ENCODE measurements at regions not wholly inside any gene's neighbourhood (a gene's known extent, or its start where the extent isn't known, plus 50 kb on each side); places are given as distances from the start of the nearest gene placed in this dataset.
A peak's percentile ranks its signal among the peaks of the same experiment; 100 is the strongest.

GRCh38 chr2:138439733-138440132, 61.8 kb upstream of the SPOPL start:
- no peaks in the 10 kb centered on the region for H3K4me1 Mint-ChIP-seq
- no peak for DNase-seq
- no peaks in the 10 kb centered on the region for H3K27me3 Mint-ChIP-seq (ENCODE audit: low read depth, poor library complexity)
- no peaks in the 10 kb centered on the region for H3K36me3 Mint-ChIP-seq (ENCODE audit: low read depth)
- no peak for TF ChIP-seq CTCF (IDR thresholded peaks at IDR 0.05)
- no peak overlapping the region for H3K4me3 Mint-ChIP-seq
- H3K9me3 Mint-ChIP-seq: no peaks in the 10 kb centered on the region
- H3K27ac Mint-ChIP-seq: no peak overlapping the region

GRCh38 chr2:138440759-138441158, 60.8 kb upstream of the SPOPL start:
- peak overlapping the region; percentile 5 for H3K27ac Mint-ChIP-seq

GRCh38 chr2:138441916-138442315, 59.7 kb upstream of the SPOPL start:
- H3K4me3 Mint-ChIP-seq: no peak overlapping the region
- H3K9me3 Mint-ChIP-seq: no peaks in the 10 kb centered on the region
- H3K27me3 Mint-ChIP-seq (ENCODE audit: low read depth, poor library complexity): no peaks in the 10 kb centered on the region
- TF ChIP-seq CTCF (IDR thresholded peaks at IDR 0.05): no peak
- H3K36me3 Mint-ChIP-seq (ENCODE audit: low read depth): no peaks in the 10 kb centered on the region
- peaks cover 13% of the 10 kb centered on the region for H3K4me1 Mint-ChIP-seq
- no peak overlapping the region for H3K27ac Mint-ChIP-seq
- DNase-seq: no peak

More at GRCh38 chr2:138440759-138441158, 60.8 kb upstream of the SPOPL start:
- H3K27me3 Mint-ChIP-seq (ENCODE audit: low read depth, poor library complexity): no peaks in the 10 kb centered on the region
- no peaks in the 10 kb centered on the region for H3K36me3 Mint-ChIP-seq (ENCODE audit: low read depth)
- TF ChIP-seq CTCF (IDR thresholded peaks at IDR 0.05): no peak
- H3K9me3 Mint-ChIP-seq: no peaks in the 10 kb centered on the region
- no peak overlapping the region for H3K4me3 Mint-ChIP-seq
- no peak for DNase-seq
- peaks cover 2% of the 10 kb centered on the region for H3K4me1 Mint-ChIP-seq

GRCh38 chr2:138444411-138444810, 57.2 kb upstream of the SPOPL start:
- Mint-ChIP-seq H3K27ac (no peak overlapping the region), H3K4me1 (peaks cover 15% of the 10 kb centered on the region), H3K27me3 (ENCODE audit: low read depth, poor library complexity) (no peaks in the 10 kb centered on the region), H3K9me3 (no peaks in the 10 kb centered on the region), H3K4me3 (no peak overlapping the region), H3K36me3 (ENCODE audit: low read depth) (no peaks in the 10 kb centered on the region)
- no peak for TF ChIP-seq CTCF (IDR thresholded peaks at IDR 0.05)
- DNase-seq: no peak

GRCh38 chr2:138445227-138445626, 56.3 kb upstream of the SPOPL start:
- H3K4me1 Mint-ChIP-seq: peaks cover 15% of the 10 kb centered on the region
- H3K4me3 Mint-ChIP-seq: no peak overlapping the region
- H3K9me3 Mint-ChIP-seq: no peaks in the 10 kb centered on the region
- H3K27ac Mint-ChIP-seq: no peak overlapping the region
- H3K36me3 Mint-ChIP-seq (ENCODE audit: low read depth): no peaks in the 10 kb centered on the region
- no peak for DNase-seq
- H3K27me3 Mint-ChIP-seq (ENCODE audit: low read depth, poor library complexity): no peaks in the 10 kb centered on the region
- no peak for TF ChIP-seq CTCF (IDR thresholded peaks at IDR 0.05)

GRCh38 chr2:138446043-138446442, 55.5 kb upstream of the SPOPL start:
- H3K36me3 Mint-ChIP-seq (ENCODE audit: low read depth): no peaks in the 10 kb centered on the region
- H3K9me3 Mint-ChIP-seq: no peaks in the 10 kb centered on the region
- no peak for DNase-seq
- peak overlapping the region; percentile 64 for H3K27ac Mint-ChIP-seq
- no peaks in the 10 kb centered on the region for H3K27me3 Mint-ChIP-seq (ENCODE audit: low read depth, poor library complexity)
- H3K4me3 Mint-ChIP-seq: no peak overlapping the region
- no peak for TF ChIP-seq CTCF (IDR thresholded peaks at IDR 0.05)
- peaks cover 15% of the 10 kb centered on the region for H3K4me1 Mint-ChIP-seq

Measured in nephron progenitor cell (in vitro differentiated cells).